GM19468 (cell line): ENCODE measurements at regions not wholly inside any gene's neighbourhood (a gene's known extent, or its start where the extent isn't known, plus 50 kb on each side); places are given as distances from the start of the nearest gene placed in this dataset.

Experiments
- ATAC-seq: cut with Tn5 transposase; IDR thresholded peaks from one replicate; pipeline ENCODE4 v1.9.1; 2021; ENCODE audit warnings: mild to moderate bottlenecking, moderate library complexity, moderate number of reproducible peaks; ENCODE audit not compliant: unreplicated experiment; ENCODE audit errors: extremely low read depth

- no peak for ATAC-seq
Observed at GRCh38 chr5:10854506-10855277, 93.7 kb upstream of the DAP start.

DNA sequence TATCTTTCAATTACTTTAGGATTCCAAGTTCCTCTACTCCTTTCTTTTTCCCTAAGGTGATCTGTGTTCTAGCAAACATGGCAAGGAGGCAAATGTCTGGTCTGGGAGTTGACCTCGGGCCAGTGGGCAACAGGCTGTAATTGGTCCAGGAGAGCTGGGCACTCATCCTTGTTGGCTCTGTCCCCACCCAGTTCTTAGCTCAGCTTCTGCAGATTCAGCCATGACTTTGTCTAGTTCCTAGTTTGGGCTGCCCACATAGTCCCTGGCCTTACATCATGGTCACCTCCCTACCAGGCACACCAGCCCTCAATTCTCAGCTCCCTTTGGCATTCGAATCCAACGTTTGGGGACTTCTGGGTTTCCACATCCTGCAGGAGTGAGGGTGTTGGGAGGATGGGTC is 92.1 kb upstream of the DAP start:
- no peak for ATAC-seq

GRCh38 chr5:10849278-10849677 is 88.2 kb upstream of the DAP start:
- ATAC-seq = no peak

DNA sequence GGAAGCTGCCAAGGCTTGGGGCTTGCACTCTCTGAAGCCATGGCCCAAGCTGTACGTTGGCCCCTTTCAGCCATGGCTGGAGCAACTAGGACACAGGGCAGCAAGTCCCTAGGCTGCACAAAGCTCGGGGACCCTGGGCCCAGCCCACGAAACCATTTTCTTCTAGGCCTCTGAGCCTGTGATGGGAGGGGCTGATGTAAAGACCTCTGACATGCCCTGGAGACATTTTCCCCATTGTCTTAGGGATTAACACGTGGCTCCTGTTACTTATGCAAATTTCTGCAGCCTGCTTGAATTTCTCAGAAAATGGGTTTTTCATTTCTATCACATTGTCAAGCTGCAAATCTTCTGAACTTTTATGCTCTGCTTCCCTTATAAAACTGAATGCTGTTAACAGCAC is 83.0 kb upstream of the DAP start:
- ATAC-seq = no peak

DNA sequence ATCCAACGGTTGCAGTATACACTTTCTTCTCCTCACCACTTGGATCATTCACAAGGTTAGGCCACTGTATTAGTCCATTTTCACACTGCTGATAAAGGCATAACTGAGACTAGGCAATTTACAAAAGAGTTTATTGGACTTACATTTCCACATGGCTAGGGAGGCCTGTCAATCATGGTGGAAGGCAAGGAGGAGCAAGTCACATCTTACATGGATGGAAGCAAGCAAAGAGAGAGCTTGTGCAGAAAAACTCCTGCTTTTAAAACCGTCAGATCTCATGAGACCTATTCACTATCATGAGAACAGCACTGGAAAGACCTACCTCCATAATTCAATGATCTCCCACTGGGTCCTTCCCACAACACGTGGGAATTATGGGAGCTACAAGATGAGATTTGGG is 81.8 kb upstream of the DAP start:
- ATAC-seq = no peak

GRCh38 chr5:10839916-10840599 is 79.0 kb upstream of the DAP start:
- ATAC-seq = no peak

GRCh38 chr5:10839118-10839517 is 78.1 kb upstream of the DAP start:
- no peak for ATAC-seq

DNA sequence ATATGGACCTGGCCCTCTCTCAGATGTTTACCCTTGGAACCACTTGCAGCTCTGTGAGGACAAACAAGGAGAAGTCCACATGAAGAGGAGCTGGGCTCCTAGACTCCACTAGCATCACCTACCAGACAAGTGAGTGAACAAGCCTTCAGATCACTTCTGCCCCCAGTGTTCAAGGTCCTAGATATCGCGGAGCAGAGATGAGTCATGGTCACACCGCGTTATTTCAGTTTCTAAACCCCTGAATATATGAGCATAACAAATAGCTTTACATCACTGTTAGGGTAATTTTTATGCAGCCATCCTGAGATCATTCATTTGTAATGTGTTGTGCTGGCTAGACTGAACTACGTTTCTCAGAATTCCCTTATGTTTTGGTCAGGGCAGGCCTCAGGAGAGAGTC is 77.0 kb upstream of the DAP start:
- ATAC-seq = no peak

DNA sequence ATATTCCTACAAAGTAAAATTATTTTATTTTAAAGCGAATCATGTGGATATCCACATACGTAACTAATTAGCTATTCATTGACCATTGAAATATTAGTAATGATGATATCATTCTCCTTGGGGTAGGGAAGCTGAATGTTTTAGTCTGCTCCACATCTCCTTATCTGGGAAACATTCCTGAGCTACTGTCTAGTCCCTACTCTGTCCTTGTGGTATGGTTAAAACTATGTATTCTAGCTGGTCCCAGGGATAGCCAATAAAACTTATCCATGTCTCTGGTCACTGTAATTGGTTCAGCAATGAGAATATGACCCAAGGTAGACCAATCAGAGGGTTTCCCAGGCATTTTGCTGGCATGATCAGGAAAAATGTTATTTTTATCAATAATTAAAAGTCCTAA is 76.0 kb upstream of the DAP start:
- no peak for ATAC-seq

DNA sequence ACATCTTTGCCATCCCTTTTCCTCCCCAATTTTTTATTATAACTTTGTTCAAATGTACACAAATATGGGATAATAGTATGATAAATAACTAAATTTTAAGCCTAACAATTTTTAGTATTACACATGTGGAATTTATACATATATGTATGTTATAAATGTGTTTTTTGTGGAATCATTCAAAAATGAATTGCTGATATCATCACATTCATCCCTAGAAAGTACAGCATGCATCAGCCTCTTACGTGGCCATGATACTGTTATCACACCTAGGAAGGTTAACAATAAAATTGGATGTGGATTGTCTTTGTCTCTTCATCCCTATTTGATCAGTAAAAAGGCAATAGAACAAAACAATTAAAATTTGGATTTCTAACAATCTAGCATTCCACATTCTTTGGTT is 73.7 kb upstream of the DAP start:
- no peak for ATAC-seq

GRCh38 chr5:10832987-10833386 is 72.0 kb upstream of the DAP start:
- ATAC-seq = no peak

GRCh38 chr5:10832421-10832820 is 71.4 kb upstream of the DAP start:
- ATAC-seq = no peak

DNA sequence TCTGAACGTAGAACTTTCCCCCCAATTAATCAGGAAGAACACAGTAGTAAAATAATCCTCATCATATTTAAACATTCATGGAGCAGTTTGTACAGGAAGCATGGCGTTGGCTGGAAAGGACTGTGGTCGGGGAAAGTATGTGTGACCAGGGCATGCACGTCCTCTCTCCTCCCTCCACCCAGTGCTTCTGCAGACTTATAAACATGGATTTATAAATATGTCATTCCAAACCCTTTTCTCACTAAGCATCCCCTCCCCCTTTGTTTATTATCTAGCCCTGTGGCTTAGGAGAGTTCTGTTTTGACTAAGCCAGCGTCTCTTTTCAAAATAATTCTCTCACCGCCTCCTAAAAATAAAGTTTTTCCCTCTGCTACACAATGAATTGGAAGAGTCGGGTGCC is 70.4 kb upstream of the DAP start:
- ATAC-seq = no peak

GRCh38 chr5:10828241-10828640 is 67.2 kb upstream of the DAP start:
- no peak for ATAC-seq

DNA sequence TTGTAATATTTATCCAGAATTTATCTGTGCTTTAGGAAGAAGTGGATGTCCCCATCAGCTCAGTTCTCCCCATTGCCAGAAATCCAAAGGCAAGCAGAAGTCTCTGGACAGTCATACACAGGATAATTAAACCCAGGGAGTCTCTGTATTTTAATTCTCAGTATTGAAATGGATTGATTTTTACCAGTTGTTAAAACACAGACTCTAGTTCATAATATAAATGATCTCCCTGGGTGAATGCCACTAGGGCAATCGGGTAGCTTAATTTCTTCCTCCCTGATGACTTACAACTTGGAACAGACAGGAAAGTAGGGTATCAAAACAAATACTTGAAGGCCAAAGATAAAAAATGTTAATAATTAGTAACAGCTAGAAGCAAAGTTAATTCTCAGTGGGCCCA is 66.5 kb upstream of the DAP start:
- ATAC-seq = no peak

DNA sequence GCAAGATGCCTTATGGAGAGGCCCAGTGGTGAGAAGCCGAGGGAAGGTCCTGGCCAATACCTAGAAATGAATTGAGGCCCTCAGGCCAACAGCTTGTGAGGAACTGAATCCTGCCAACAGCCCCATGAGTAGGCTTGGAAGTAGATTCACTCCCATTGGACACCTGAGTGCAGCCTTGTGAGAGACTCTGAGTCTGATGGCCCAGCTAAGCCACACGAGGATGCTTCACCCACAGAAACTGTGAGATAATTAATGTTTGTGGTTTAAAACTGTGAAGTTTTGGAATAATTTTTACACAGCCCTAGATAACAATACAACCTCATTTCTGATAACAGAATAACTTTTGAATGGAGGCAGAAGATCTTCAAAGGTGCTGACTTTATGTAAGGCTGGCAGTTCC is 65.9 kb upstream of the DAP start:
- no peak for ATAC-seq

- ATAC-seq = no peak
Observed at GRCh38 chr5:10825897-10826644, 65.0 kb upstream of the DAP start.

DNA sequence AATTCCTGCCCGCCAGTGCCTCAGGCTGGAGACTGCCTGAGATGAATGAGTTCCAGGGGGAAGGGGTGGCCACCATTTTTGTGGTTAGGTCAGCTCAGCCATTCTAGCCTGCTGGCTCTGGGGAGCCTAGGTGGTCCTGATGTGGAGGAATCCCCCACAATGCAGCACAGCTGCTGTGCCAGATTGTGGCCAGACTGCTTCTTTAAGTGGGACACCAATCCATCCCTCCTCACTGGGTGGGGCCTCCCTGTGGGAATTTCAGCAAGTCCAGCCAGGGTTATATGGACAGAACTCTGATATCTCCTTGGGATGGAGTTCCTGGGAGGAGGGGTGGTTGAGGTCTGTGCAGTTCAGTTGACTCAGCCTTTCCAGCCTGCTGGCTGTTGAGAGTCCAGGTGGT is 51.2 kb upstream of the DAP start:
- no peak for ATAC-seq
